GM06990 (cell line): ENCODE measurements at regions not wholly inside any gene's neighbourhood (a gene's known extent, or its start where the extent isn't known, plus 50 kb on each side); places are given as distances from the start of the nearest gene placed in this dataset.

Source experiments
- DNase-seq: peaks from one replicate; pipeline ENCODE4 v3.0.0-alpha.2; 2011; ENCODE audit not compliant: insufficient read length; ENCODE audit errors: extremely low read depth
- H3K27me3 ChIP-seq: replicated peaks from 2 replicates; pipeline ENCODE4 v1.6.0; 2011; ENCODE audit warnings: low read length; ENCODE audit not compliant: control insufficient read depth, insufficient read depth
- H3K36me3 ChIP-seq: 2 replicates; pipeline ENCODE4 v1.5.1; 2011; ENCODE audit warnings: low read length; ENCODE audit not compliant: control insufficient read depth, insufficient read depth
- H3K4me3 ChIP-seq: replicated peaks from 2 replicates; pipeline ENCODE4 v1.5.1; 2011; ENCODE audit warnings: low read depth, mild to moderate bottlenecking, control low read depth, low read length
- TF ChIP-seq, protein P1 (sequence below): IDR thresholded peaks from 2 replicates; pipeline ENCODE4 v1.5.1; 2011; ENCODE audit warnings: low read length, control low read depth, mild to moderate bottlenecking, inconsistent platforms; ENCODE audit not compliant: insufficient read depth, poor library complexity, severe bottlenecking

DNA sequence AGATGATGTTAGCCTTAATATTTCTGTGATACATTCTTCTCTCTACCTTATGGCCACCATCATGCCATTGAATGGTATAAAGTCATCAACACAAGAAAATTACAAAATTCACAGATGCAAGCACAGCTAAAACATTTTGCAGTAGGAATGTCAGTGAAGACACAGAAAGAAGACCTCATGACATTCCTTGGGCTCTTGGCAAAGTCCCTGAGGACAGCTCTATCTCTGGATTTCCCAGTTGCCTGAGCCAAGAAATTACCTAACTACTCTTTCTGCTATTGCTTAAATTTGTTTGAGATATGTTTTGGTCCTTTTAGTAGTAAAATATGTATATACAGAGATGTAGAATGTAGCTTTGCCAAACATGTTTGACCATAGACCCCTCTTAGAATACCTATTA lies 201.0 kb upstream of the STXBP5 start:
- no peaks in the 10 kb centered on the region for H3K27me3 ChIP-seq
- DNase-seq = no peak
- no peaks in the 10 kb centered on the region for H3K36me3 ChIP-seq
- TF ChIP-seq, protein P1, sequence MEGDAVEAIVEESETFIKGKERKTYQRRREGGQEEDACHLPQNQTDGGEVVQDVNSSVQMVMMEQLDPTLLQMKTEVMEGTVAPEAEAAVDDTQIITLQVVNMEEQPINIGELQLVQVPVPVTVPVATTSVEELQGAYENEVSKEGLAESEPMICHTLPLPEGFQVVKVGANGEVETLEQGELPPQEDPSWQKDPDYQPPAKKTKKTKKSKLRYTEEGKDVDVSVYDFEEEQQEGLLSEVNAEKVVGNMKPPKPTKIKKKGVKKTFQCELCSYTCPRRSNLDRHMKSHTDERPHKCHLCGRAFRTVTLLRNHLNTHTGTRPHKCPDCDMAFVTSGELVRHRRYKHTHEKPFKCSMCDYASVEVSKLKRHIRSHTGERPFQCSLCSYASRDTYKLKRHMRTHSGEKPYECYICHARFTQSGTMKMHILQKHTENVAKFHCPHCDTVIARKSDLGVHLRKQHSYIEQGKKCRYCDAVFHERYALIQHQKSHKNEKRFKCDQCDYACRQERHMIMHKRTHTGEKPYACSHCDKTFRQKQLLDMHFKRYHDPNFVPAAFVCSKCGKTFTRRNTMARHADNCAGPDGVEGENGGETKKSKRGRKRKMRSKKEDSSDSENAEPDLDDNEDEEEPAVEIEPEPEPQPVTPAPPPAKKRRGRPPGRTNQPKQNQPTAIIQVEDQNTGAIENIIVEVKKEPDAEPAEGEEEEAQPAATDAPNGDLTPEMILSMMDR = no peak
- H3K4me3 ChIP-seq = no peak overlapping the region

- DNase-seq = no peak
- Histone ChIP-seq H3K27me3 (no peaks in the 10 kb centered on the region), H3K36me3 (no peaks in the 10 kb centered on the region), H3K4me3 (no peak overlapping the region)
- TF ChIP-seq, protein P1 = no peak
These were observed 198.7 kb upstream of the STXBP5 start for GRCh38 chr6:147005499-147005898.

DNA sequence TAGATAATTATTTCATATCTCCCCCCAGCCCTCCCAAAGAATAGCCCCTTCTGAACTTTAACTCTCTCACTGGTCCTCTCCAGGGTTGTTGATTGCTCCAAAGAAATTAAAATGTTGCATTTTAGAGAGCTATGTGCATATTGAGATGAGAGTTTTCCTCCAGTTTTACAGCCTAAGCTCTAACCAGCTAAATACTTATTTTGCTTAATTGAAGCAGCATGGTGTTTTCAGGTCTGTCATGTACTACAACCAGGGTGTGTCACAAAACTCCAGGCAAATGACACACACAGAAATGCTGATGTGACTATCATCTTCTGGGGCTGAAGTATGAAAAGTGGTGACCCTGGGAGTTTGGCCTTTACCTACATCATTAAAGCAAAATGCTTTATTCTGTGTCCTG lies 196.8 kb upstream of the STXBP5 start:
- TF ChIP-seq, protein P1 = no peak

GRCh38 chr6:147009358-147009757 lies 194.9 kb upstream of the STXBP5 start:
- no peaks in the 10 kb centered on the region for H3K27me3 ChIP-seq
- H3K4me3 ChIP-seq = no peak overlapping the region
- no peak for DNase-seq
- TF ChIP-seq, protein P1 = no peak
- H3K36me3 ChIP-seq = no peaks in the 10 kb centered on the region

More for the DNA sequence above, 196.8 kb upstream of the STXBP5 start:
- no peaks in the 10 kb centered on the region for H3K36me3 ChIP-seq
- H3K27me3 ChIP-seq = no peaks in the 10 kb centered on the region
- no peak overlapping the region for H3K4me3 ChIP-seq
- DNase-seq = no peak

DNA sequence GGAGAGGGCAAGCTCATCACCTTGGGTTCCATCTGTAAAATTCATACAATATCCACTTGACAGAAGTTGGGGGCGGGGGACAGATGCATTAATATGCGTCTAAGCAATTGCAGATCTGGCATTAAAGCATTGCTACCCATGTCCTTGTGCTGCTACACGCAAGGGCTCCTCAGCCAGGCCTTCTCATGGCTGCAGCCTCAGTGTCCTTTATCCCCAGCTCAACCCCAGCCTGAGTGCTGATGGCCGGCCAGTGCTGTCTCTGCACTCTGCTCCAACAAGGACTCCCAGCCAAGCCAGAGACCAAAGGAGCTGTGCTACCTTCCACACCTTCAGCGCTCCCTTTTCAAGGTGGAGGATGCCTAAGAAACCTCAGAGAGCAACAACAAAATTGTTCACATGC lies 188.5 kb upstream of the STXBP5 start:
- Histone ChIP-seq H3K4me3 (no peak overlapping the region), H3K27me3 (no peaks in the 10 kb centered on the region), H3K36me3 (no peaks in the 10 kb centered on the region)
- TF ChIP-seq, protein P1 = no peak
- DNase-seq = no peak

DNA sequence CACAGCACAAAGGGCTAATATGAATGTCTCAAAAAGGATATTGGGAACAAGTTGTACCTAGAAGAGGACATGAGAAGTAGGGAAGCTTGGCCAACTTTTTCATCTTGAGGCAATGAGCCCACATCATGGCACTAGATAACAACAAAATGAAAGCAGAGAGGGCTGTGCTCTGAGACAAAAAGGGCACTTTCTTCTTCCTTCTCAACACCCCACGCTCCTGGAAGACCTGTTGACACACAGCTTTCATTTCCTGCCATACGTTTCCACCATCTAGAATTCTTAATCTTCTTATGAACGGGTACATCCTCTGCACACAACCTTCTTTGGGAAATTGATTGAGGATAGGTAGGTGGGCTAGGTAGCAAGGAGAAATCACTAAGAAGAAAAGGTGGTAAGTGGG lies 187.8 kb upstream of the STXBP5 start:
- no peak overlapping the region for H3K4me3 ChIP-seq
- TF ChIP-seq, protein P1 = no peak
- H3K27me3 ChIP-seq = no peaks in the 10 kb centered on the region
- DNase-seq = no peak
- H3K36me3 ChIP-seq = no peaks in the 10 kb centered on the region
